ENCODE measurements at regions not wholly inside any gene's neighbourhood (a gene's known extent, or its start where the extent isn't known, plus 50 kb on each side); places are given as distances from the start of the nearest gene placed in this dataset.

DNA sequence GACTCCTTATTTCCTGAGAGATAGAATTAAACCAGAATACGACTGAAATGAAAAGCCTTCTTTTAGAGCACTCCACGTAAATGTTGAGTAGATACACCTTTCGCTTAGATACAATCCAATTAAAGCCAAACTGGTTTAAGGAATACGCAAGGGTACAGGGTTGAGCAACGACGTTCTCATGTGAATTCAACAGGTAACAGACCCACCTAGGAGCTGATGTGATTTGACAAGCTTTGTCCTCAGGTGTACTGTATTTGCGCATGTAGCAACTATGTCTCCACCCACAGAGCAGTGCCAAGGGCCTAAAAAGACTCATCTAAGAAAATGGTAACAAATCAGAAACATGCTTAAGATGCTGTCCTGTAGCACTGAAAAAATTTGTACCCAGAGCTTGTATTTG, 139.6 kb downstream of the GATA3 start:
- no peak overlapping the region for H3K27ac ChIP-seq (ENCODE audit: low read depth, low read length, poor library complexity, severe bottlenecking)
- H3K9me2 ChIP-seq (ENCODE audit: low read depth, low read length) = no peaks in the 10 kb centered on the region
- H3K4me1 ChIP-seq (ENCODE audit: insufficient read depth, low read length, severe bottlenecking) = no peaks in the 10 kb centered on the region
- H4K20me1 ChIP-seq (ENCODE audit: insufficient read depth, low read length) = no peaks in the 10 kb centered on the region
- no peak overlapping the region for H3K9ac ChIP-seq (ENCODE audit: low read length)
- H3F3A ChIP-seq (ENCODE audit: insufficient read depth, low read length) = no peaks in the 10 kb centered on the region
- H2AFZ ChIP-seq (ENCODE audit: low read length) = no peak overlapping the region
- H3K36me3 ChIP-seq (ENCODE audit: insufficient read depth, low read length) = no peaks in the 10 kb centered on the region
- H3K9me3 ChIP-seq (ENCODE audit: low read length) = no peaks in the 10 kb centered on the region
- H3K4me2 ChIP-seq (ENCODE audit: low read length) = no peak overlapping the region
- H3K4me3 ChIP-seq (ENCODE audit: low read depth, low read length, poor library complexity, severe bottlenecking) = no peak overlapping the region
- no peaks in the 10 kb centered on the region for H3K27me3 ChIP-seq (ENCODE audit: insufficient read depth, low read length)
- no peak for TF ChIP-seq EZH2 (IDR thresholded peaks at IDR 0.05; ENCODE audit: borderline replicate concordance, low read length)
- TF ChIP-seq, protein P1, sequence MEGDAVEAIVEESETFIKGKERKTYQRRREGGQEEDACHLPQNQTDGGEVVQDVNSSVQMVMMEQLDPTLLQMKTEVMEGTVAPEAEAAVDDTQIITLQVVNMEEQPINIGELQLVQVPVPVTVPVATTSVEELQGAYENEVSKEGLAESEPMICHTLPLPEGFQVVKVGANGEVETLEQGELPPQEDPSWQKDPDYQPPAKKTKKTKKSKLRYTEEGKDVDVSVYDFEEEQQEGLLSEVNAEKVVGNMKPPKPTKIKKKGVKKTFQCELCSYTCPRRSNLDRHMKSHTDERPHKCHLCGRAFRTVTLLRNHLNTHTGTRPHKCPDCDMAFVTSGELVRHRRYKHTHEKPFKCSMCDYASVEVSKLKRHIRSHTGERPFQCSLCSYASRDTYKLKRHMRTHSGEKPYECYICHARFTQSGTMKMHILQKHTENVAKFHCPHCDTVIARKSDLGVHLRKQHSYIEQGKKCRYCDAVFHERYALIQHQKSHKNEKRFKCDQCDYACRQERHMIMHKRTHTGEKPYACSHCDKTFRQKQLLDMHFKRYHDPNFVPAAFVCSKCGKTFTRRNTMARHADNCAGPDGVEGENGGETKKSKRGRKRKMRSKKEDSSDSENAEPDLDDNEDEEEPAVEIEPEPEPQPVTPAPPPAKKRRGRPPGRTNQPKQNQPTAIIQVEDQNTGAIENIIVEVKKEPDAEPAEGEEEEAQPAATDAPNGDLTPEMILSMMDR (IDR thresholded peaks at IDR 0.05; ENCODE audit: low read length) = no peak
- no peaks in the 10 kb centered on the region for H3K79me2 ChIP-seq (ENCODE audit: insufficient read depth, low read length)

DNA sequence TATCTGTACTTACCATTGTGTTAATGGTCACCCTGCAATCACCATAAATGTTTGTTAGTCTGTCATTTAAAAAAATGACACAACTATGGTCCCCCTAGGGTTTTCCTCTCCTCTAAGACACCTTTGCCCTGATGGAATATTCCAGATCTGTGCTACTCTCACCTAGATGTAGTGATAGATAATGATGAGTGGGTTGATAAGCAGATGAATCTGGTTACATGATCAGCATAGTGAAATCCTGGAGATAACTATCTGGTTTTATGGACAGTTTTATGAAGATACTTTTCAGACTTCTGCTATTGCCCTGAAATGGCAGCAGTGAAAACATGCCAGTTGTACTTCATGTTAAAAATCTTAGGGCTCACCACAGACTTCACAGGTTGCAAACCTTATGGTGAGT, 152.4 kb downstream of the GATA3 start:
- TF ChIP-seq, protein P1 (IDR thresholded peaks at IDR 0.05; ENCODE audit: low read length) = no peak
- TF ChIP-seq EZH2 (IDR thresholded peaks at IDR 0.05; ENCODE audit: borderline replicate concordance, low read length) = no peak
- Histone ChIP-seq H3K79me2 (ENCODE audit: insufficient read depth, low read length) (no peaks in the 10 kb centered on the region), H3K9ac (ENCODE audit: low read length) (no peak overlapping the region), H3K4me1 (ENCODE audit: insufficient read depth, low read length, severe bottlenecking) (no peaks in the 10 kb centered on the region), H3K9me2 (ENCODE audit: low read depth, low read length) (no peaks in the 10 kb centered on the region), H3K36me3 (ENCODE audit: insufficient read depth, low read length) (no peaks in the 10 kb centered on the region), H3K4me2 (ENCODE audit: low read length) (no peak overlapping the region), H2AFZ (ENCODE audit: low read length) (no peak overlapping the region), H3K27ac (ENCODE audit: low read depth, low read length, poor library complexity, severe bottlenecking) (no peak overlapping the region), H3K27me3 (ENCODE audit: insufficient read depth, low read length) (no peaks in the 10 kb centered on the region), H4K20me1 (ENCODE audit: insufficient read depth, low read length) (no peaks in the 10 kb centered on the region), H3K4me3 (ENCODE audit: low read depth, low read length, poor library complexity, severe bottlenecking) (no peak overlapping the region), H3K9me3 (ENCODE audit: low read length) (no peaks in the 10 kb centered on the region), H3F3A (ENCODE audit: insufficient read depth, low read length) (no peaks in the 10 kb centered on the region)

DNA sequence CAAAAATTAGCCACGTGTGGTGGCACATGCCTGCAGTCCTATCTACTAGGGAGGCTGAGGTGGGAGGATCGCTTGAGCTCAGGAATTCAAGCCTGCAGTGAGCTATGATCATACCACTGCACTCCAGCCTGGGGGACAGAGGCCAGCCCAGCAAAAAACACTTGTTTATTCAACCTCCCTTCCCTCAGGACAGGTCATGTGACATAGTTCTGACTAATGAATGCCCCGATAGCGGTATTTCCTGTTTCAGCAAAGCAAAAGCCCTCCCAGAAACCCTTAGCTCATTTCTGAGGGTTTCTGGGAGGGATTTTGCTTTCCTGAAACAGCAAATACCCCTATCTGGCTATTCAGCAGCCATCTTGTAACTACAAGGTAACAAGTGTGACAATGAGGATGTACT, 157.1 kb downstream of the GATA3 start:
- no peak overlapping the region for H3K27ac ChIP-seq (ENCODE audit: low read depth, low read length, poor library complexity, severe bottlenecking)
- no peak for TF ChIP-seq EZH2 (IDR thresholded peaks at IDR 0.05; ENCODE audit: borderline replicate concordance, low read length)
- TF ChIP-seq, protein P1 (IDR thresholded peaks at IDR 0.05; ENCODE audit: low read length) = no peak
- H3K9me3 ChIP-seq (ENCODE audit: low read length) = no peaks in the 10 kb centered on the region
- no peaks in the 10 kb centered on the region for H3K27me3 ChIP-seq (ENCODE audit: insufficient read depth, low read length)
- no peak overlapping the region for H3K4me2 ChIP-seq (ENCODE audit: low read length)
- H4K20me1 ChIP-seq (ENCODE audit: insufficient read depth, low read length) = no peaks in the 10 kb centered on the region
- H3K79me2 ChIP-seq (ENCODE audit: insufficient read depth, low read length) = no peaks in the 10 kb centered on the region
- H3K9ac ChIP-seq (ENCODE audit: low read length) = no peak overlapping the region
- no peaks in the 10 kb centered on the region for H3K9me2 ChIP-seq (ENCODE audit: low read depth, low read length)
- H3K4me1 ChIP-seq (ENCODE audit: insufficient read depth, low read length, severe bottlenecking) = no peaks in the 10 kb centered on the region
- no peak overlapping the region for H3K4me3 ChIP-seq (ENCODE audit: low read depth, low read length, poor library complexity, severe bottlenecking)
- no peaks in the 10 kb centered on the region for H3F3A ChIP-seq (ENCODE audit: insufficient read depth, low read length)
- no peak overlapping the region for H2AFZ ChIP-seq (ENCODE audit: low read length)
- H3K36me3 ChIP-seq (ENCODE audit: insufficient read depth, low read length) = no peaks in the 10 kb centered on the region
